Activated T-cell treated with anti-CD3 and anti-CD28 coated beads, Interleukin-2, amount 50 U/mL, for 4 hours (primary cell): ENCODE measurements at regions not wholly inside any gene's neighbourhood (a gene's known extent, or its start where the extent isn't known, plus 50 kb on each side); places are given as distances from the start of the nearest gene placed in this dataset.

Experiments
- ATAC-seq, 2 donors: fragments of 200-7000 bp; cut with Tn5 transposase; one replicate each; pipeline ENCODE4 v1.10.0; 2021
- DNase-seq: peaks from one replicate; pipeline ENCODE4 v3.0.0-alpha.2; 2020
- H3K27me3 Mint-ChIP-seq: one replicate; pipeline ENCODE4 v1.8.0; 2021; ENCODE audit warnings: low read depth, mixed read lengths
- H3K36me3 Mint-ChIP-seq: one replicate; pipeline ENCODE4 v1.8.0; 2022; ENCODE audit warnings: mixed read lengths; ENCODE audit not compliant: insufficient read depth
- H3K4me1 Mint-ChIP-seq: one replicate; pipeline ENCODE4 v1.8.0; 2021; ENCODE audit warnings: low read depth, mixed read lengths
- H3K4me3 Mint-ChIP-seq: one replicate; pipeline ENCODE4 v1.8.0; 2021; ENCODE audit warnings: mild to moderate bottlenecking, moderate library complexity, mixed read lengths
- H3K9me3 Mint-ChIP-seq: one replicate; pipeline ENCODE4 v1.8.0; 2021; ENCODE audit warnings: mixed read lengths

- no peak for ATAC-seq
- DNase-seq: no peak
These were observed 616.0 kb upstream of the TBL1XR1 start for GRCh38 chr3:177813322-177813721.

GRCh38 chr3:177816667-177817208 lies 619.5 kb upstream of the TBL1XR1 start:
- Mint-ChIP-seq H3K4me1 (peaks cover 8% of the 10 kb centered on the region), H3K4me3 (no peak overlapping the region), H3K27me3 (no peaks in the 10 kb centered on the region), H3K36me3 (no peaks in the 10 kb centered on the region), H3K9me3 (no peaks in the 10 kb centered on the region)
- no peak for ATAC-seq
- no peak for DNase-seq

More at GRCh38 chr3:177813322-177813721, 616.0 kb upstream of the TBL1XR1 start:
- H3K9me3 Mint-ChIP-seq: no peaks in the 10 kb centered on the region
- H3K4me3 Mint-ChIP-seq: no peak overlapping the region
- H3K36me3 Mint-ChIP-seq: no peaks in the 10 kb centered on the region
- H3K27me3 Mint-ChIP-seq: no peaks in the 10 kb centered on the region
- H3K4me1 Mint-ChIP-seq: peaks cover 16% of the 10 kb centered on the region

- ATAC-seq: no peak
- H3K9me3 Mint-ChIP-seq: no peaks in the 10 kb centered on the region
- no peaks in the 10 kb centered on the region for H3K27me3 Mint-ChIP-seq
- peaks cover 8% of the 10 kb centered on the region for H3K4me1 Mint-ChIP-seq
- H3K4me3 Mint-ChIP-seq: no peak overlapping the region
- DNase-seq: no peak
- H3K36me3 Mint-ChIP-seq: no peaks in the 10 kb centered on the region
These were observed 620.5 kb upstream of the TBL1XR1 start for GRCh38 chr3:177817751-177818150.

DNA sequence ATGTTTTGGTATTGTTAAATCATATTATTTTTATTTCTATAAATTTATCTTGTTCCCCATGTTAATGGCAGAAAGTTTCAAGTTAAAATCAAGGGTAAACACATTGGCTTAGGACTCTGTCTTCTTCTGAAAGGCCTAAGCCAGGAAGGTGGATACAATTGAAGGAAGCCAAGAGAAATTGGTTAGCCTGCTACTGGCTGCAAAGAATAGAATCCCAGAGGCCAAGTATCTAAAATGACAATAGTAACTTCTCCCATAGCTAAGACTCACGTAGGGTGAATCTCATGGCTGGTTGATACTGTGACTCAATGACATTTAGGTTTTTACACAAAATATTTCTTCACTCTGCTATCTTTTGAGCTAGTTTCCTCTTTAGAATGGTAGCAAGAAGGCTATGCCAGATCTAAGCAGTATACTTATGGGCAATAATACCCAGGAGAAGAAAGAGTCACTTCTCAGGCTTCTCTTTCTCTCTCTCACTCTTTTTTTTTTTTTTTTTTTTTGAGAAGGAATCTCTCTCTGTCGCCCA lies 621.5 kb upstream of the TBL1XR1 start:
- no peak for DNase-seq
- no peak for ATAC-seq
- Mint-ChIP-seq H3K4me1 (peaks cover 8% of the 10 kb centered on the region), H3K4me3 (no peak overlapping the region), H3K9me3 (no peaks in the 10 kb centered on the region), H3K36me3 (no peaks in the 10 kb centered on the region), H3K27me3 (no peaks in the 10 kb centered on the region)

GRCh38 chr3:177820683-177821316 lies 623.5 kb upstream of the TBL1XR1 start:
- no peaks in the 10 kb centered on the region for H3K27me3 Mint-ChIP-seq
- H3K9me3 Mint-ChIP-seq: no peaks in the 10 kb centered on the region
- no peaks in the 10 kb centered on the region for H3K36me3 Mint-ChIP-seq
- no peak overlapping the region for H3K4me3 Mint-ChIP-seq
- no peak for ATAC-seq
- DNase-seq: no peak
- H3K4me1 Mint-ChIP-seq: peaks cover 8% of the 10 kb centered on the region

GRCh38 chr3:177822681-177823096 lies 625.4 kb upstream of the TBL1XR1 start:
- ATAC-seq: no peak
- H3K36me3 Mint-ChIP-seq: no peaks in the 10 kb centered on the region
- H3K4me1 Mint-ChIP-seq: peaks cover 13% of the 10 kb centered on the region
- no peaks in the 10 kb centered on the region for H3K27me3 Mint-ChIP-seq
- no peaks in the 10 kb centered on the region for H3K9me3 Mint-ChIP-seq
- H3K4me3 Mint-ChIP-seq: no peak overlapping the region
- DNase-seq: no peak

- Mint-ChIP-seq H3K4me1 (peaks cover 14% of the 10 kb centered on the region), H3K27me3 (no peaks in the 10 kb centered on the region), H3K36me3 (no peaks in the 10 kb centered on the region), H3K9me3 (no peaks in the 10 kb centered on the region), H3K4me3 (no peak overlapping the region)
- ATAC-seq: no peak
- DNase-seq: no peak
These were observed 626.5 kb upstream of the TBL1XR1 start for GRCh38 chr3:177823701-177824189.

- no peaks in the 10 kb centered on the region for H3K27me3 Mint-ChIP-seq
- H3K4me1 Mint-ChIP-seq: peaks cover 14% of the 10 kb centered on the region
These were observed 627.0 kb upstream of the TBL1XR1 start for GRCh38 chr3:177824190-177824786.

DNA sequence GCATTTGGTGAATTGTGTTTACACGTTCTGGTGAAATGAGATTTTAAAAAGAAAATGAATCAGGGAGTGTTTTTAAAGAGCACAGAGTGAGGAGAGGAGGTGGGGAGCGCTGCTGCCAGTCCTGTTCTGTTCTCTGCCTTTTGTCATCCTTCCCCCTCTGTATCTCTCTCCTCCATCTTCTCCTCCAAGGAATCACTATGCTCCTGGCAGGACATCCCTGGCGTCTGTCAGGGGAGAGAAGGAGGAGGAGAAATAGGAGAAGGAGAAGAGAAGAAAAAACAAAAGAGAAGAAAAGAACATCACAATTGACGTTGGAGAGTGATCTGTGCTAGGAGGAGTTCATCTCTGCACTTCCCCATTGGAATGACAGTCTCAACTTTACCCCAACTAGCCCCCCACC lies 627.6 kb upstream of the TBL1XR1 start:
- no peak for ATAC-seq
- Mint-ChIP-seq H3K36me3 (no peaks in the 10 kb centered on the region), H3K4me3 (no peak overlapping the region), H3K4me1 (peaks cover 14% of the 10 kb centered on the region), H3K27me3 (no peaks in the 10 kb centered on the region), H3K9me3 (no peaks in the 10 kb centered on the region)
- DNase-seq: no peak

More at GRCh38 chr3:177824190-177824786, 627.0 kb upstream of the TBL1XR1 start:
- DNase-seq: no peak
- Mint-ChIP-seq H3K4me3 (no peak overlapping the region), H3K9me3 (no peaks in the 10 kb centered on the region), H3K36me3 (no peaks in the 10 kb centered on the region)
- no peak for ATAC-seq

DNA sequence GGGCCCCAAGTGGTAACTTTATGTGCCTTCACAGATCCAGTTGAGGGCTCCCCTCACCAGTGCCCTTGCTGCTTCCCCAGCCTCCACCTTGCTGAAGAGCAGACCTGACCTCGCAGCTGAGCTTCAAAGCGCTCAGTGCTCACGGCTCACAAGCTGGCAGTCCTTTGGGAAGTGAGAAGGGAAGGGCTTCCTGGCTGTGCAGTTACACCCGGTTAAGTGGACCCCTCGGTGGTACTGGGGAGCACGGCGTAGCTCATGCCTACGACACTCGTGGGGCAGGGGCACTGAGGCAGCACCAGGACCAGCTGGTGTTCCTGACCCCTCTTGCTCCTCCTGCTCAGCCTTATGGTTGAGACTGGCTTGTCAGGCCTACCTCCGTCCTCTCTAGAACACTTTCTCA lies 629.0 kb upstream of the TBL1XR1 start:
- ATAC-seq: no peak
- no peak for DNase-seq
- no peaks in the 10 kb centered on the region for H3K36me3 Mint-ChIP-seq
- no peaks in the 10 kb centered on the region for H3K27me3 Mint-ChIP-seq
- peaks cover 6% of the 10 kb centered on the region for H3K4me1 Mint-ChIP-seq
- no peak overlapping the region for H3K4me3 Mint-ChIP-seq
- H3K9me3 Mint-ChIP-seq: no peaks in the 10 kb centered on the region

- no peaks in the 10 kb centered on the region for H3K27me3 Mint-ChIP-seq
- ATAC-seq: no peak
- H3K9me3 Mint-ChIP-seq: no peaks in the 10 kb centered on the region
- no peaks in the 10 kb centered on the region for H3K36me3 Mint-ChIP-seq
- peaks cover 6% of the 10 kb centered on the region for H3K4me1 Mint-ChIP-seq
- H3K4me3 Mint-ChIP-seq: no peak overlapping the region
- DNase-seq: no peak
These were observed 630.4 kb upstream of the TBL1XR1 start for GRCh38 chr3:177827511-177828207.

- Mint-ChIP-seq H3K4me1 (peaks cover 6% of the 10 kb centered on the region), H3K9me3 (no peaks in the 10 kb centered on the region), H3K36me3 (no peaks in the 10 kb centered on the region), H3K27me3 (no peaks in the 10 kb centered on the region), H3K4me3 (no peak overlapping the region)
- no peak for DNase-seq
- ATAC-seq: peak; percentile 28 to 30
These were observed 630.9 kb upstream of the TBL1XR1 start for GRCh38 chr3:177828208-177828565.

DNA sequence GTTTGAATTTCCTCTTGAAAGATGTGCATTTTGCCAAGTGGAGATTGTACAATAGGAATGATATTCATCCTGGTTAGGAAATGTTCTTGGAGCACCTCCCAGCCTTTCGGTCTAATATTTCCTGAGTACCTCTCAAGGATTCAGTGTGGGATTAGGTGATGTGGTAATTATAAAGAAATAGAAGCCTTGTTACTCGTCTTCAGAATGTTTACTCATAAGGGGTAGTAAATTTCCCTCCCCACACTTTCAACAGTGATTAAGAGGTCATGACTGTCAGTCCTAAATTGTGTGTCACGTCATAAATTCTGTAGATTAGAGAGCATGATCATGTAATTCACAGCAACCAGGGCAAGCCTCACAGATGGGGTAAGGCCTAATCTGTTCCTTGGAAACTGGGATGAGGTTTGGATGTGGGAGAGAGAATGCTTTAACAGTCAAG lies 633.1 kb upstream of the TBL1XR1 start:
- H3K4me3 Mint-ChIP-seq: no peak overlapping the region
- peaks cover 9% of the 10 kb centered on the region for H3K4me1 Mint-ChIP-seq
- no peaks in the 10 kb centered on the region for H3K36me3 Mint-ChIP-seq
- H3K9me3 Mint-ChIP-seq: no peaks in the 10 kb centered on the region
- ATAC-seq (peak in 1 of 2 donors; percentile 27), DNase-seq (no peak)
- H3K27me3 Mint-ChIP-seq: no peaks in the 10 kb centered on the region

DNA sequence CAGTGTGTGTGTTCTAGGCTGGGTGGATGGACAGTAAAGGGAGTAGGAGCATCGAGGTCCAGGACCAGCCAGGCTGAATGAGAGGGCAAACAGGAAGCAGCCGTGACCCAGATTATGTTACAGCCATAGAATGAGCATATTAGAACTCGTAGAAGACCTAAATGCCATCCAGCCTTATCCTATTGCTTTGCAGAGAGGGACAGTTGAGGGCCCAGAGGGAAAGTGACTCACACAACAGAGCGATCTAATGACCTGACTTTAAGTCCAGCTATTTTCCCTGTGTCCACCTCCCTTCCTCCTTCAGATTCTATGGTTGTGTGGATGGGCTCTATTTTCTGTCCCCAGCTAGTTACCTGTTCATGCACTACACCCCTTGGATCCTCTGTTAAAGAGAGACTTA lies 634.1 kb upstream of the TBL1XR1 start:
- DNase-seq: no peak
- H3K4me3 Mint-ChIP-seq: no peak overlapping the region
- H3K27me3 Mint-ChIP-seq: no peaks in the 10 kb centered on the region
- no peak for ATAC-seq
- H3K36me3 Mint-ChIP-seq: no peaks in the 10 kb centered on the region
- H3K9me3 Mint-ChIP-seq: no peaks in the 10 kb centered on the region
- peaks cover 9% of the 10 kb centered on the region for H3K4me1 Mint-ChIP-seq
